ENCODE measurements at regions not wholly inside any gene's neighbourhood (a gene's known extent, or its start where the extent isn't known, plus 50 kb on each side); places are given as distances from the start of the nearest gene placed in this dataset.

GRCh38 chr9:27715651-27716050, 142.4 kb upstream of the C9orf72 start:
- TF ChIP-seq CTCF (conservative IDR thresholded peaks at IDR 0.05) (no peak), EZH2 (IDR thresholded peaks at IDR 0.05; ENCODE audit: low read depth) (no peak)

All from PC-9 (cell line).